ENCODE measurements at regions not wholly inside any gene's neighbourhood (a gene's known extent, or its start where the extent isn't known, plus 50 kb on each side); places are given as distances from the start of the nearest gene placed in this dataset.
A peak's percentile ranks its signal among the peaks of the same experiment; 100 is the strongest.

GRCh38 chr5:33306758-33307157, 134.0 kb upstream of the TARS1 start:
- no peaks in the 10 kb centered on the region for H3K27me3 ChIP-seq (ENCODE audit: control insufficient read depth, insufficient read depth, low read length, poor library complexity, severe bottlenecking)
- no peaks in the 10 kb centered on the region for H3K36me3 Mint-ChIP-seq (ENCODE audit: low read depth)
- no peaks in the 10 kb centered on the region for H3K27me3 Mint-ChIP-seq (ENCODE audit: insufficient read depth)
- no peaks in the 10 kb centered on the region for H3K36me3 ChIP-seq (ENCODE audit: control insufficient read depth, insufficient read depth, low read length)
- no peaks in the 10 kb centered on the region for H3K9me3 Mint-ChIP-seq
- no peak overlapping the region for H3K9ac ChIP-seq (ENCODE audit: extremely low read depth, low read length, poor library complexity, severe bottlenecking)
- H3K4me3 Mint-ChIP-seq, result no peak overlapping the region
- H3K27ac Mint-ChIP-seq, result no peak overlapping the region
- no peak overlapping the region for H3K27ac ChIP-seq (ENCODE audit: low read depth, low read length)
- no peak overlapping the region for H3K4me3 ChIP-seq (ENCODE audit: low read length)
- H3K4me1 ChIP-seq (ENCODE audit: control insufficient read depth, insufficient read depth, low read length), result peaks cover 6% of the 10 kb centered on the region
- no peaks in the 10 kb centered on the region for H3K9me3 ChIP-seq (ENCODE audit: control insufficient read depth, low read length)
- no peak for DNase-seq
- no peaks in the 10 kb centered on the region for H3K4me1 Mint-ChIP-seq
- TF ChIP-seq CTCF (conservative IDR thresholded peaks at IDR 0.05), result no peak

GRCh38 chr5:33308586-33308985, 132.2 kb upstream of the TARS1 start:
- WGBS, 2 experiments (ENCODE audit: insufficient coverage in 1 of 2, insufficient read length in 1 of 2), result 94% methylated on average over 1 of the region's 1 CpG; no CpG with 5 or more reads in 1 of the 2 experiments

GRCh38 chr5:33309068-33309467, 131.7 kb upstream of the TARS1 start:
- no peak for DNase-seq
- H3K4me1 Mint-ChIP-seq, result no peaks in the 10 kb centered on the region
- no peaks in the 10 kb centered on the region for H3K36me3 ChIP-seq (ENCODE audit: control insufficient read depth, insufficient read depth, low read length)
- H3K4me3 ChIP-seq (ENCODE audit: low read length), result no peak overlapping the region
- H3K27me3 Mint-ChIP-seq (ENCODE audit: insufficient read depth), result no peaks in the 10 kb centered on the region
- no peak overlapping the region for H3K27ac ChIP-seq (ENCODE audit: low read depth, low read length)
- TF ChIP-seq CTCF (conservative IDR thresholded peaks at IDR 0.05), result no peak
- no peak overlapping the region for H3K9ac ChIP-seq (ENCODE audit: extremely low read depth, low read length, poor library complexity, severe bottlenecking)
- no peaks in the 10 kb centered on the region for H3K4me1 ChIP-seq (ENCODE audit: control insufficient read depth, insufficient read depth, low read length)
- H3K27ac Mint-ChIP-seq, result peak overlapping the region; percentile 15
- WGBS, 2 experiments (ENCODE audit: insufficient coverage in 1 of 2, insufficient read length in 1 of 2), result 91% methylated on average over 2 of the region's 2 CpGs; no CpG with 5 or more reads in 1 of the 2 experiments
- H3K9me3 Mint-ChIP-seq, result no peaks in the 10 kb centered on the region
- peaks cover 5% of the 10 kb centered on the region for H3K9me3 ChIP-seq (ENCODE audit: control insufficient read depth, low read length)
- H3K27me3 ChIP-seq (ENCODE audit: control insufficient read depth, insufficient read depth, low read length, poor library complexity, severe bottlenecking), result no peaks in the 10 kb centered on the region
- H3K36me3 Mint-ChIP-seq (ENCODE audit: low read depth), result no peaks in the 10 kb centered on the region
- H3K4me3 Mint-ChIP-seq, result no peak overlapping the region

More at GRCh38 chr5:33308586-33308985, 132.2 kb upstream of the TARS1 start:
- Mint-ChIP-seq H3K4me3 (no peak overlapping the region), H3K27me3 (ENCODE audit: insufficient read depth) (no peaks in the 10 kb centered on the region), H3K27ac (no peak overlapping the region), H3K36me3 (ENCODE audit: low read depth) (no peaks in the 10 kb centered on the region), H3K9me3 (no peaks in the 10 kb centered on the region), H3K4me1 (no peaks in the 10 kb centered on the region)
- H3K9ac ChIP-seq (ENCODE audit: extremely low read depth, low read length, poor library complexity, severe bottlenecking), result no peak overlapping the region
- no peak overlapping the region for H3K27ac ChIP-seq (ENCODE audit: low read depth, low read length)
- DNase-seq, result no peak
- TF ChIP-seq CTCF (conservative IDR thresholded peaks at IDR 0.05), result no peak
- H3K9me3 ChIP-seq (ENCODE audit: control insufficient read depth, low read length), result peaks cover 5% of the 10 kb centered on the region
- H3K4me1 ChIP-seq (ENCODE audit: control insufficient read depth, insufficient read depth, low read length), result peaks cover 4% of the 10 kb centered on the region
- no peak overlapping the region for H3K4me3 ChIP-seq (ENCODE audit: low read length)
- no peaks in the 10 kb centered on the region for H3K36me3 ChIP-seq (ENCODE audit: control insufficient read depth, insufficient read depth, low read length)
- no peaks in the 10 kb centered on the region for H3K27me3 ChIP-seq (ENCODE audit: control insufficient read depth, insufficient read depth, low read length, poor library complexity, severe bottlenecking)
